Astrocyte (in vitro differentiated cells and primary cell): ENCODE measurements at regions not wholly inside any gene's neighbourhood (a gene's known extent, or its start where the extent isn't known, plus 50 kb on each side); places are given as distances from the start of the nearest gene placed in this dataset.

Experiments
- CTCF ChIP-seq: IDR thresholded peaks from 2 replicates; pipeline ENCODE4 v1.5.1; 2011; ENCODE audit warnings: low read depth, mild to moderate bottlenecking, inconsistent platforms, low read length, moderate library complexity; ENCODE audit not compliant: insufficient read depth
- EZH2 ChIP-seq: IDR thresholded peaks from 2 replicates; pipeline ENCODE4 v1.6.1; 2012; ENCODE audit warnings: mild to moderate bottlenecking, low read length, inconsistent platforms; ENCODE audit not compliant: insufficient read depth

- no peak for TF ChIP-seq EZH2
- no peak for TF ChIP-seq CTCF
Observed at GRCh38 chr20:54379893-54380584, 95.4 kb upstream of the DOK5 start.
